K562 (cell line): ENCODE measurements at regions not wholly inside any gene's neighbourhood (a gene's known extent, or its start where the extent isn't known, plus 50 kb on each side); places are given as distances from the start of the nearest gene placed in this dataset.

Experiments
- ATAC-seq: fragments of 200-7000 bp; cut with Tn5 transposase; 3 replicates; pipeline ENCODE4 v1.9.1; 2020; ENCODE audit warnings: moderate library complexity
- BruUV-seq: library from RNA; stranded (reverse); fragments of 400-500 nt; replicated peaks from 2 replicates; lab custom pipeline; 2021; lab: Mats Ljungman, UMichigan
- CTCF ChIA-PET: fragments of 300-600 bp; formaldehyde crosslinking; extraction: SDS; loops from one replicate; lab custom pipeline; 2021; ENCODE audit warnings: low intra/inter-chr PET ratio; lab: Yijun Ruan, JAX
- POLR2A ChIA-PET: fragments of 300-600, 350-650 bp; sonication (Branson Sonifier 250); formaldehyde crosslinking; extraction: SDS; loops from one replicate; lab custom pipeline; 2021; ENCODE audit warnings: antibody characterized with exemption, inconsistent platforms; lab: Yijun Ruan, JAX
- DNase-seq, 4 experiments: peaks; one replicate each; pipeline versions ENCODE4 v3.0.0 to v3.0.0-alpha.2; 2011 to 2018; ENCODE audit warnings: low spot score in 3 of 4, mixed read lengths in 3 of 4; ENCODE audit errors: extremely low read depth in 1 of 4
- FAIRE-seq: peaks from 2 replicates; lab custom pipeline; 2011; peaks lifted over from hg19 to GRCh38; lab: Jason Lieb, UNC
- H2AFZ ChIP-seq: 2 replicates; pipeline ENCODE4 v1.6.0; 2011; ENCODE audit warnings: low read depth, low read length, control low read depth, inconsistent platforms
- H3K27ac ChIP-seq: fragments of 200-600 bp; 3 replicates; pipeline ENCODE4 v1.8.0; 2011; ENCODE audit warnings: low read depth, mild to moderate bottlenecking, control low read depth, inconsistent platforms, low read length, moderate library complexity, mixed read lengths; ENCODE audit errors: extremely low read depth
- H3K27me3 ChIP-seq, 2 experiments: fragments of 300-600 bp in 1 of 2; 2 replicates in 1 of 2; 3 replicates in 1 of 2; pipeline versions ENCODE4 v1.6.0 to v1.8.0; 2011; ENCODE audit warnings: inconsistent platforms in 2 of 2, low read length in 2 of 2, mild to moderate bottlenecking in 1 of 2, mixed read lengths in 1 of 2, moderate library complexity in 1 of 2; ENCODE audit not compliant: control insufficient read depth in 2 of 2, insufficient read depth in 2 of 2
- H3K36me3 ChIP-seq: fragments of 300-600 bp; 3 replicates; pipeline ENCODE4 v1.8.0; 2011; ENCODE audit warnings: mild to moderate bottlenecking, low read length, inconsistent platforms; ENCODE audit not compliant: control insufficient read depth, insufficient read depth
- H3K4me1 ChIP-seq, 2 experiments: fragments of 200-600 bp in 1 of 2; replicated peaks in 1 of 2; 2 replicates in 1 of 2; 3 replicates in 1 of 2; pipeline versions ENCODE4 v1.5.1 to v1.8.0; 2011; ENCODE audit warnings: inconsistent platforms in 2 of 2, low read length in 2 of 2, mild to moderate bottlenecking in 1 of 2, mixed read lengths in 1 of 2, moderate library complexity in 1 of 2; ENCODE audit not compliant: control insufficient read depth in 2 of 2, insufficient read depth in 2 of 2
- H3K4me2 ChIP-seq: 2 replicates; pipeline ENCODE4 v1.6.1; 2011; ENCODE audit warnings: low read length, control low read depth, inconsistent platforms, mixed read lengths; ENCODE audit not compliant: insufficient read depth
- H3K4me3 ChIP-seq: fragments of 200-600 bp; sonication (generic), shearing (Covaris generic); 2 replicates; pipeline ENCODE4 v1.5.1; 2016; ENCODE audit warnings: control low read depth, inconsistent platforms
- H3K79me2 ChIP-seq: fragments of 200-600 bp; 3 replicates; pipeline ENCODE4 v1.8.0; 2011; ENCODE audit warnings: low read length, inconsistent platforms; ENCODE audit not compliant: control insufficient read depth, insufficient read depth
- H3K9ac ChIP-seq, 2 experiments: 2 replicates each; pipeline versions ENCODE4 v1.6.0 to v1.6.1; 2011; ENCODE audit warnings: low read depth in 2 of 2, low read length in 2 of 2, control low read depth in 1 of 2, inconsistent platforms in 1 of 2, mild to moderate bottlenecking in 1 of 2, mixed read lengths in 1 of 2; ENCODE audit not compliant: insufficient read depth in 1 of 2
- H3K9me1 ChIP-seq: one replicate; pipeline ENCODE4 v1.6.0; 2011; ENCODE audit warnings: inconsistent platforms, mild to moderate bottlenecking, low read length, moderate library complexity; ENCODE audit not compliant: control insufficient read depth, insufficient read depth
- H3K9me3 ChIP-seq: replicated peaks from 2 replicates; pipeline ENCODE4 v1.5.1; 2011; ENCODE audit warnings: low read depth, low read length, inconsistent platforms; ENCODE audit not compliant: control insufficient read depth, insufficient read depth
- H4K20me1 ChIP-seq: replicated peaks from 2 replicates; pipeline ENCODE4 v1.6.1; 2011; ENCODE audit warnings: low read length, inconsistent platforms, mixed read lengths; ENCODE audit not compliant: control insufficient read depth, insufficient read depth
- CBFB ChIP-seq: sonication (generic); formaldehyde crosslinking; IDR thresholded peaks from 2 replicates; pipeline ENCODE4 v1.4.0; 2020; ENCODE audit warnings: mild to moderate bottlenecking, missing genetic modification reagents
- CHD1 ChIP-seq: fragments of 200-600 bp; sonication (generic); IDR thresholded peaks from one replicate; pipeline ENCODE4 v1.6.1; 2012; ENCODE audit warnings: mild to moderate bottlenecking, moderate library complexity, low read length, inconsistent platforms
- HDAC6 ChIP-seq: IDR thresholded peaks from 2 replicates; pipeline ENCODE4 v1.6.1; 2012; ENCODE audit warnings: low read depth, mild to moderate bottlenecking, control low read depth, inconsistent platforms, low read length, moderate library complexity
- HNRNPH1 ChIP-seq: fragments of 200-400 bp; formaldehyde crosslinking; optimal IDR thresholded peaks from 2 replicates; pipeline ENCODE3; 2017; ENCODE audit warnings: low read depth, mild to moderate bottlenecking, low read length, moderate library complexity
- ILF3 ChIP-seq: fragments of 450-650 bp; IDR thresholded peaks from 2 replicates; pipeline ENCODE4 v1.6.1; 2018; ENCODE audit warnings: antibody characterized with exemption, mild to moderate bottlenecking, moderate library complexity, borderline replicate concordance
- MAFG ChIP-seq: fragments of 450-650 bp; conservative IDR thresholded peaks from 2 replicates; pipeline ENCODE4 v1.6.1; 2016; ENCODE audit warnings: missing genetic modification characterization, missing compliant biosample characterization
- MCM7 ChIP-seq, 2 experiments: fragments of 450-650 bp; IDR thresholded peaks; 2 replicates each; pipeline ENCODE4 v1.6.1; 2016 to 2018
- MED1 ChIP-seq: sonication (generic); formaldehyde crosslinking; IDR thresholded peaks from 2 replicates; pipeline ENCODE4 v1.8.1; 2023; ENCODE audit warnings: missing genetic modification reagents, borderline replicate concordance
- NR4A1 ChIP-seq, 2 experiments: fragments of 250-450 bp in 1 of 2; fragments of 450-650 bp in 1 of 2; sonication (Bioruptor Pico) in 1 of 2; IDR thresholded peaks; 2 replicates each; pipeline versions ENCODE4 v1.4.0 to v1.6.1; 2016 to 2020; ENCODE audit warnings: mild to moderate bottlenecking in 2 of 2, missing compliant biosample characterization in 1 of 2, missing genetic modification characterization in 1 of 2, moderate library complexity in 1 of 2
- RFX5 ChIP-seq: IDR thresholded peaks from 2 replicates; pipeline ENCODE4 v1.6.1; 2011; ENCODE audit warnings: low read depth, mild to moderate bottlenecking, improper control_type of control experiment, low read length
- SMAD3 ChIP-seq: fragments of 450-650 bp; formaldehyde crosslinking; conservative IDR thresholded peaks from 2 replicates; pipeline ENCODE4 v1.4.0; 2020; ENCODE audit warnings: mild to moderate bottlenecking
- ZNF384 ChIP-seq: IDR thresholded peaks from 2 replicates; pipeline ENCODE4 v1.6.1; 2012; ENCODE audit warnings: low read depth, low read length, improper control_type of control experiment
- ZNF561 ChIP-seq: fragments of 450-650 bp; formaldehyde crosslinking; conservative IDR thresholded peaks from 2 replicates; pipeline ENCODE4 v1.4.0; 2020; ENCODE audit warnings: mild to moderate bottlenecking, moderate library complexity
- ZNF699 ChIP-seq: fragments of 250-450 bp; sonication (Bioruptor Pico); IDR thresholded peaks from 2 replicates; pipeline ENCODE4 v1.8.0; 2021; ENCODE audit warnings: mild to moderate bottlenecking, moderate library complexity; ENCODE audit not compliant: insufficient replicate concordance
- WGBS: fragments of 100-300 bp; shearing (Covaris generic); methylation state at CpG from one replicate; pipeline ENCODE4 v1.1.6; 2016; ENCODE audit warnings: low coverage, mixed read lengths; ENCODE audit not compliant: insufficient coverage; ENCODE audit errors: missing lambda C conversion rate; 5-methylcytosine and 5-hydroxymethylcytosine counted together
- in situ Hi-C: fragments of 300-500 bp; cut with MboI; formaldehyde crosslinking; loops from 4 replicates; pipeline ENCODE4 v1.15.0; 2018; ENCODE audit warnings: inconsistent platforms, mixed read lengths
- intact Hi-C: fragments of 100-400 bp; cut with micrococcal nuclease; formaldehyde crosslinking; loops from 2 replicates; pipeline ENCODE4 v1.14.2; 2022
- TF ChIP-seq, protein P1 (sequence below): fragments of 450-650 bp; IDR thresholded peaks from 2 replicates; pipeline ENCODE4 v1.6.1; 2016; ENCODE audit warnings: missing biosample characterization, missing genetic modification characterization
- TF ChIP-seq, protein P2 (sequence below): sonication (generic); formaldehyde crosslinking; IDR thresholded peaks from 2 replicates; pipeline ENCODE4 v1.5.0; 2020; ENCODE audit warnings: missing genetic modification reagents

DNA sequence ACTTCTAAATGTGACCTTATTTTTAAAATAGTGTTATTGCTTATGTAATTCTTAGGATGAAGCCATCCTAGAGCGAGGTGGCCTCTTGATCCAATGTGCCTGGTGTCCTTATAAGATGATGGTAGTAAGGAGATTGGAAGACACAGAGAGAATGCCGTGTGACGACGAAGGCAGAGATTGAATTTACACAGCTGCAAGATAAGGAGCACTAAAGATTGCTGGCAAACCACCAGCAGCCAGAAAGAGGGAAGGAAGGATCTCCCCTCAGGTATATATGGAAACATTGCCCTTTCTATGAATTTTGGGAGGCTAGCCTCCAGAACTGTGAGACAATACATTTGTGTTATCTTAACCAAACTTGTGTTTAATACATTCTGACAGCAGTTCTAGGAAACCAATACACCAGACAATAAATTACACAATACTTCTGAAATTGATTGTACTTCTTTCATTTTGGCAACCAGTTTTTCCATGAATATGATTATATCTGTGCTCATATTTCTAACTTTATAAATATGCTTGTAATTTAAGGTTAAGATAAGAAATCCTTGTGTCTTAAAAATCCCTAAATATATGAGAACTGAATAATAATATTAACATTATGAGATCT lies 86.3 kb upstream of the VPREB1 start (continued):
- TF ChIP-seq, protein P1, sequence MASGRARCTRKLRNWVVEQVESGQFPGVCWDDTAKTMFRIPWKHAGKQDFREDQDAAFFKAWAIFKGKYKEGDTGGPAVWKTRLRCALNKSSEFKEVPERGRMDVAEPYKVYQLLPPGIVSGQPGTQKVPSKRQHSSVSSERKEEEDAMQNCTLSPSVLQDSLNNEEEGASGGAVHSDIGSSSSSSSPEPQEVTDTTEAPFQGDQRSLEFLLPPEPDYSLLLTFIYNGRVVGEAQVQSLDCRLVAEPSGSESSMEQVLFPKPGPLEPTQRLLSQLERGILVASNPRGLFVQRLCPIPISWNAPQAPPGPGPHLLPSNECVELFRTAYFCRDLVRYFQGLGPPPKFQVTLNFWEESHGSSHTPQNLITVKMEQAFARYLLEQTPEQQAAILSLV (tag) = no peak
- TF ChIP-seq, protein P2, sequence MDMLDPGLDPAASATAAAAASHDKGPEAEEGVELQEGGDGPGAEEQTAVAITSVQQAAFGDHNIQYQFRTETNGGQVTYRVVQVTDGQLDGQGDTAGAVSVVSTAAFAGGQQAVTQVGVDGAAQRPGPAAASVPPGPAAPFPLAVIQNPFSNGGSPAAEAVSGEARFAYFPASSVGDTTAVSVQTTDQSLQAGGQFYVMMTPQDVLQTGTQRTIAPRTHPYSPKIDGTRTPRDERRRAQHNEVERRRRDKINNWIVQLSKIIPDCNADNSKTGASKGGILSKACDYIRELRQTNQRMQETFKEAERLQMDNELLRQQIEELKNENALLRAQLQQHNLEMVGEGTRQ (CRISPR knock-in tag) = no peak
- TF ChIP-seq NR4A1 (CRISPR knock-in tag; IDR thresholded peaks at IDR 0.05) (no peak), NR4A1 (tag; IDR thresholded peaks at IDR 0.05) (no peak), CHD1 (no peak), ZNF561 (no peak), MAFG (tag) (no peak), ZNF699 (CRISPR knock-in tag) (peak; percentile 39)

DNA sequence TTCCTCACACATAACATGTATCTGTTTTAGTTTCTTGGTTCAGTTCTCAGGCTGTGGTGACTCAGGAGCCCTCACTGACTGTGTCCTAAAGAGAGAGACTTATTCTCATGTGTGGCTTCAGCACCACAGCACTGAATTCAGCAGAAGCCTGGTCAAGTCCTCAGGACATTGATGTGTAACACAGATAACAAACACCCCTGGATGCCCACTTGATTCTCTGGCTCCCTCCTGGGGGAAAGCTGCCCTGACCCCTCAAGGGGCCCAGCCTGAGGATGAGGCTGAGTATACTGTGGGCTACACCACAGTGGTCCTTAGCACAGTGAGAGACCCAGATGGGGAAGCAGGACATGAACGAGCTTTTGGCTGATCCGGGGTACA lies 87.2 kb upstream of the VPREB1 start:
- no peaks in the 10 kb centered on the region for H4K20me1 ChIP-seq
- POLR2A ChIA-PET = interaction anchor here (0.6 to 3.7 kb wide), 17 partner anchors 8 to 96 kb away, joined by 3 to 17 read pairs (median 4); no protein-coding TSS in a partner anchor
- DNase-seq (peak in 2 of 4 experiments; percentile 53 to 54), FAIRE-seq (no peak), ATAC-seq (peak; percentile 5)
- WGBS = 4% methylated on average over 2 of the region's 2 CpGs
- no TSS peak for BruUV-seq
- H3K9me1 ChIP-seq = peaks cover 3% of the 10 kb centered on the region
- H2AFZ ChIP-seq = peak overlapping the region; percentile 92
- in situ Hi-C loops (no loop called here), intact Hi-C loops (no loop called here)
- H3K9me3 ChIP-seq = no peaks in the 10 kb centered on the region
- no peak overlapping the region for H3K4me3 ChIP-seq
- peaks cover 0 to 4% of the 10 kb centered on the region in 2 experiments; a peak in 1 of 5 replicates for H3K4me1 ChIP-seq
- no peak overlapping the region for H3K4me2 ChIP-seq
- H3K27ac ChIP-seq = no peak overlapping the region; the same call in 2 of the 3 replicates
- no peaks in the 10 kb centered on the region for H3K79me2 ChIP-seq
- H3K27me3 ChIP-seq = peaks cover 5 to 14% of the 10 kb centered on the region in 2 experiments; a peak in 4 of 5 replicates
- CTCF ChIA-PET = interaction anchor here (0.6 to 2.3 kb wide), 16 partner anchors 10 to 275 kb away, joined by 3 to 14 read pairs (median 3); no protein-coding TSS in a partner anchor
- no peaks in the 10 kb centered on the region for H3K36me3 ChIP-seq
- no peak overlapping the region for H3K9ac ChIP-seq
- TF ChIP-seq ILF3 (no peak), RFX5 (no peak), HNRNPH1 (no peak), MED1 (peak; percentile 23; the same call in 1 of the 2 replicates), SMAD3 (CRISPR knock-in tag) (no peak), CBFB (no peak), MCM7 (IDR thresholded peaks at IDR 0.05) (no peak), HDAC6 (no peak), ZNF384 (no peak)
